ENCODE measurements at regions not wholly inside any gene's neighbourhood (a gene's known extent, or its start where the extent isn't known, plus 50 kb on each side); places are given as distances from the start of the nearest gene placed in this dataset.

- no peak overlapping the region for H3K4me3 ChIP-seq (ENCODE audit: low read length)
- H3K79me2 ChIP-seq (ENCODE audit: low read length): no peaks in the 10 kb centered on the region
- no peaks in the 10 kb centered on the region for H3K36me3 ChIP-seq (replicated peaks; ENCODE audit: low read depth, low read length)
- H3K9me3 ChIP-seq (ENCODE audit: insufficient read depth, low read length): no peaks in the 10 kb centered on the region
- H2AFZ ChIP-seq (ENCODE audit: low read depth, low read length): no peak overlapping the region
- no peak overlapping the region for H3K27ac ChIP-seq (ENCODE audit: low read length)
- H3K9ac ChIP-seq (ENCODE audit: low read length): no peak overlapping the region
- no peak overlapping the region for H3K4me2 ChIP-seq (ENCODE audit: low read length)
- H3K27me3 ChIP-seq (ENCODE audit: low read depth, low read length): no peaks in the 10 kb centered on the region
- no peak for TF ChIP-seq EZH2phosphoT487 (IDR thresholded peaks at IDR 0.05; ENCODE audit: low read depth)
- TF ChIP-seq, protein P1, sequence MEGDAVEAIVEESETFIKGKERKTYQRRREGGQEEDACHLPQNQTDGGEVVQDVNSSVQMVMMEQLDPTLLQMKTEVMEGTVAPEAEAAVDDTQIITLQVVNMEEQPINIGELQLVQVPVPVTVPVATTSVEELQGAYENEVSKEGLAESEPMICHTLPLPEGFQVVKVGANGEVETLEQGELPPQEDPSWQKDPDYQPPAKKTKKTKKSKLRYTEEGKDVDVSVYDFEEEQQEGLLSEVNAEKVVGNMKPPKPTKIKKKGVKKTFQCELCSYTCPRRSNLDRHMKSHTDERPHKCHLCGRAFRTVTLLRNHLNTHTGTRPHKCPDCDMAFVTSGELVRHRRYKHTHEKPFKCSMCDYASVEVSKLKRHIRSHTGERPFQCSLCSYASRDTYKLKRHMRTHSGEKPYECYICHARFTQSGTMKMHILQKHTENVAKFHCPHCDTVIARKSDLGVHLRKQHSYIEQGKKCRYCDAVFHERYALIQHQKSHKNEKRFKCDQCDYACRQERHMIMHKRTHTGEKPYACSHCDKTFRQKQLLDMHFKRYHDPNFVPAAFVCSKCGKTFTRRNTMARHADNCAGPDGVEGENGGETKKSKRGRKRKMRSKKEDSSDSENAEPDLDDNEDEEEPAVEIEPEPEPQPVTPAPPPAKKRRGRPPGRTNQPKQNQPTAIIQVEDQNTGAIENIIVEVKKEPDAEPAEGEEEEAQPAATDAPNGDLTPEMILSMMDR (IDR thresholded peaks at IDR 0.05; ENCODE audit: low read depth, low read length): no peak
- H4K20me1 ChIP-seq (ENCODE audit: insufficient read depth, low read length): no peaks in the 10 kb centered on the region
- no peaks in the 10 kb centered on the region for H3K4me1 ChIP-seq (ENCODE audit: low read length)
Measured at GRCh38 chr4:157572284-157572683, 351.8 kb downstream of the GRIA2 start.

- H3K27ac ChIP-seq (ENCODE audit: low read length): no peak overlapping the region
- H3K4me1 ChIP-seq (ENCODE audit: low read length): no peaks in the 10 kb centered on the region
- H3K79me2 ChIP-seq (ENCODE audit: low read length): no peaks in the 10 kb centered on the region
- H4K20me1 ChIP-seq (ENCODE audit: insufficient read depth, low read length): no peaks in the 10 kb centered on the region
- no peak overlapping the region for H3K4me3 ChIP-seq (ENCODE audit: low read length)
- TF ChIP-seq, protein P1 (IDR thresholded peaks at IDR 0.05; ENCODE audit: low read depth, low read length): no peak
- no peak for TF ChIP-seq EZH2phosphoT487 (IDR thresholded peaks at IDR 0.05; ENCODE audit: low read depth)
- no peaks in the 10 kb centered on the region for H3K9me3 ChIP-seq (ENCODE audit: insufficient read depth, low read length)
- H3K9ac ChIP-seq (ENCODE audit: low read length): no peak overlapping the region
- H2AFZ ChIP-seq (ENCODE audit: low read depth, low read length): no peak overlapping the region
- no peak overlapping the region for H3K4me2 ChIP-seq (ENCODE audit: low read length)
- no peaks in the 10 kb centered on the region for H3K27me3 ChIP-seq (ENCODE audit: low read depth, low read length)
- H3K36me3 ChIP-seq (replicated peaks; ENCODE audit: low read depth, low read length): no peaks in the 10 kb centered on the region
Measured at GRCh38 chr4:157564771-157565170, 344.2 kb downstream of the GRIA2 start.

GRCh38 chr4:157564218-157564617 is 343.7 kb downstream of the GRIA2 start:
- no peak overlapping the region for H3K9ac ChIP-seq (ENCODE audit: low read length)
- no peaks in the 10 kb centered on the region for H3K4me1 ChIP-seq (ENCODE audit: low read length)
- no peak overlapping the region for H3K4me3 ChIP-seq (ENCODE audit: low read length)
- TF ChIP-seq, protein P1 (IDR thresholded peaks at IDR 0.05; ENCODE audit: low read depth, low read length): no peak
- no peak for TF ChIP-seq EZH2phosphoT487 (IDR thresholded peaks at IDR 0.05; ENCODE audit: low read depth)
- no peak overlapping the region for H3K27ac ChIP-seq (ENCODE audit: low read length)
- H3K27me3 ChIP-seq (ENCODE audit: low read depth, low read length): no peaks in the 10 kb centered on the region
- H3K36me3 ChIP-seq (replicated peaks; ENCODE audit: low read depth, low read length): no peaks in the 10 kb centered on the region
- no peak overlapping the region for H2AFZ ChIP-seq (ENCODE audit: low read depth, low read length)
- no peaks in the 10 kb centered on the region for H3K9me3 ChIP-seq (ENCODE audit: insufficient read depth, low read length)
- no peaks in the 10 kb centered on the region for H3K79me2 ChIP-seq (ENCODE audit: low read length)
- no peaks in the 10 kb centered on the region for H4K20me1 ChIP-seq (ENCODE audit: insufficient read depth, low read length)
- H3K4me2 ChIP-seq (ENCODE audit: low read length): no peak overlapping the region

DNA sequence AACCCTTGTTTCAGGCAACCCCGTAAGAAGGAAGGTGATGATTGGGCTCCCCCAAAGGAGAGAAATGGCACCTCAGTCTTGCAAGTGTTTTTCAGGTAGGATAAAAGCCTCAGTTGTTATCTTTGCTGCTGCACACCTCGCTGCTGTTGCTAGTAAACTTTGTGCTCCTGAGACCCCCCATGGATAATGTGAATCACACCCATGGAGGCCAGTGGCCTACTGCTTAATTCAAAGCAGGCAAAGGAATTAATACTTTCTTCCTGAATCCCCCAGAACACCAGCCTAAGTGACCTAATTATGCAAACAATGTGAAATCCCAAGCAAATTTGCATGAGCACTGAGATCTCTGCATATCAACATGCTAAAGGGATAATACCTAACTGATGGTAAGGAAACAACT is 337.5 kb downstream of the GRIA2 start:
- H3K4me2 ChIP-seq (ENCODE audit: low read length): no peak overlapping the region
- H3K9me3 ChIP-seq (ENCODE audit: insufficient read depth, low read length): no peaks in the 10 kb centered on the region
- no peaks in the 10 kb centered on the region for H3K27me3 ChIP-seq (ENCODE audit: low read depth, low read length)
- H3K9ac ChIP-seq (ENCODE audit: low read length): no peak overlapping the region
- H2AFZ ChIP-seq (ENCODE audit: low read depth, low read length): no peak overlapping the region
- no peaks in the 10 kb centered on the region for H4K20me1 ChIP-seq (ENCODE audit: insufficient read depth, low read length)
- no peaks in the 10 kb centered on the region for H3K36me3 ChIP-seq (replicated peaks; ENCODE audit: low read depth, low read length)
- no peaks in the 10 kb centered on the region for H3K79me2 ChIP-seq (ENCODE audit: low read length)
- H3K4me3 ChIP-seq (ENCODE audit: low read length): no peak overlapping the region
- H3K27ac ChIP-seq (ENCODE audit: low read length): no peak overlapping the region
- TF ChIP-seq EZH2phosphoT487 (IDR thresholded peaks at IDR 0.05; ENCODE audit: low read depth): no peak
- TF ChIP-seq, protein P1 (IDR thresholded peaks at IDR 0.05; ENCODE audit: low read depth, low read length): no peak
- H3K4me1 ChIP-seq (ENCODE audit: low read length): no peaks in the 10 kb centered on the region
